ENCODE measurements at regions not wholly inside any gene's neighbourhood (a gene's known extent, or its start where the extent isn't known, plus 50 kb on each side); places are given as distances from the start of the nearest gene placed in this dataset.

GRCh38 chr2:109726379-109727270, 67.5 kb upstream of the RGPD5 start:
- TF ChIP-seq CTCF (IDR thresholded peaks at IDR 0.05; ENCODE audit: low read length) (no peak), EZH2 (optimal IDR thresholded peaks at IDR 0.05; ENCODE audit: low read depth, low read length) (no peak)
